H1 (cell line): ENCODE measurements at regions not wholly inside any gene's neighbourhood (a gene's known extent, or its start where the extent isn't known, plus 50 kb on each side); places are given as distances from the start of the nearest gene placed in this dataset.

ENCODE experiments used
- CTCF ChIA-PET: fragments of 300-600 bp; sonication (Branson Sonifier 250); formaldehyde crosslinking; loops from one replicate; lab custom pipeline; 2021; ENCODE audit not compliant: partially characterized antibody; lab: Charles Lee
- POLR2A ChIA-PET: fragments of 300-600 bp; sonication (Branson Sonifier 250); formaldehyde crosslinking; loops from one replicate; lab custom pipeline; 2021; ENCODE audit warnings: inconsistent platforms; ENCODE audit not compliant: partially characterized antibody; lab: Charles Lee
- DNase-seq, 2 experiments: peaks; one replicate each; pipeline versions ENCODE4 v3.0.0 to v3.0.0-alpha.2; 2010 to 2022; ENCODE audit warnings: low spot score in 2 of 2, low read depth in 1 of 2, mixed read lengths in 1 of 2
- FAIRE-seq: peaks from 2 replicates; lab custom pipeline; 2011; peaks lifted over from hg19 to GRCh38; lab: Jason Lieb, UNC
- H2AFZ ChIP-seq: 2 replicates; pipeline ENCODE4 v1.8.1; 2012; ENCODE audit warnings: low read length, inconsistent platforms
- H2AK5ac ChIP-seq: 2 replicates; pipeline ENCODE4 v1.6.1; 2013; ENCODE audit warnings: low read depth, low read length
- H2BK120ac ChIP-seq: replicated peaks from 2 replicates; pipeline ENCODE3; 2013; ENCODE audit warnings: low read depth, low read length, inconsistent platforms
- H2BK12ac ChIP-seq: 2 replicates; pipeline ENCODE4 v1.6.1; 2013; ENCODE audit warnings: low read depth, low read length
- H2BK15ac ChIP-seq: 2 replicates; pipeline ENCODE4 v1.6.1; 2013; ENCODE audit warnings: low read length
- H2BK20ac ChIP-seq: 2 replicates; pipeline ENCODE4 v1.6.1; 2013; ENCODE audit warnings: low read length
- H2BK5ac ChIP-seq: 2 replicates; pipeline ENCODE4 v1.6.1; 2013; ENCODE audit warnings: low read depth, low read length
- H3K14ac ChIP-seq: 2 replicates; pipeline ENCODE4 v1.6.1; 2013; ENCODE audit warnings: inconsistent platforms; ENCODE audit not compliant: insufficient read length
- H3K18ac ChIP-seq: 2 replicates; pipeline ENCODE4 v1.6.1; 2013; ENCODE audit warnings: low read length; ENCODE audit errors: extremely low read depth
- H3K23ac ChIP-seq: 2 replicates; pipeline ENCODE4 v1.6.1; 2013; ENCODE audit warnings: inconsistent platforms; ENCODE audit not compliant: insufficient read length
- H3K23me2 ChIP-seq: 2 replicates; pipeline ENCODE4 v1.6.1; 2013; ENCODE audit warnings: low read depth, low read length
- H3K27ac ChIP-seq: 2 replicates; pipeline ENCODE4 v1.6.1; 2011; ENCODE audit warnings: low read depth, low read length, inconsistent platforms
- H3K27me3 ChIP-seq, 4 experiments: replicated peaks in 1 of 4; 1 replicate in 1 of 4; 2 replicates in 3 of 4; pipeline versions ENCODE4 v1.6.1 to v1.8.1; 2011 to 2013; ENCODE audit warnings: low read length in 3 of 4, mild to moderate bottlenecking in 3 of 4, inconsistent platforms in 2 of 4, mixed read lengths in 2 of 4, moderate library complexity in 1 of 4; ENCODE audit not compliant: control insufficient read depth in 3 of 4, insufficient read depth in 3 of 4; ENCODE audit errors: extremely low read depth in 1 of 4
- H3K36me3 ChIP-seq, 4 experiments: 2 replicates each; pipeline versions ENCODE4 v1.6.1 to v1.8.1; 2011 to 2013; ENCODE audit warnings: mild to moderate bottlenecking in 4 of 4, low read length in 3 of 4, moderate library complexity in 2 of 4, control low read depth in 1 of 4, inconsistent platforms in 1 of 4; ENCODE audit not compliant: insufficient read depth in 4 of 4, control insufficient read depth in 2 of 4
- H3K4ac ChIP-seq: replicated peaks from 2 replicates; pipeline ENCODE3; 2013; ENCODE audit warnings: low read length, low read depth, mixed read lengths, inconsistent platforms; ENCODE audit not compliant: insufficient read length
- H3K4me1 ChIP-seq, 4 experiments: replicated peaks in 1 of 4; 1 replicate in 1 of 4; 2 replicates in 3 of 4; pipeline versions ENCODE4 v1.6.1 to v1.8.1; 2011 to 2013; ENCODE audit warnings: low read length in 3 of 4, inconsistent platforms in 2 of 4, mixed read lengths in 1 of 4; ENCODE audit not compliant: insufficient read depth in 4 of 4, control insufficient read depth in 3 of 4
- H3K4me2 ChIP-seq, 2 experiments: 2 replicates each; pipeline versions ENCODE4 v1.6.1 to v1.8.1; 2011 to 2013; ENCODE audit warnings: low read depth in 2 of 2, low read length in 2 of 2, control low read depth in 1 of 2, inconsistent platforms in 1 of 2, mild to moderate bottlenecking in 1 of 2; ENCODE audit not compliant: insufficient read depth in 1 of 2
- H3K4me3 ChIP-seq, 4 experiments: fragments of 200-600, 300-600 bp in 1 of 4; sonication (generic), shearing (Covaris generic), sonication (Bioruptor Twin) in 1 of 4; 2 replicates each; pipeline versions ENCODE4 v1.5.1 to v1.8.1; 2011 to 2016; ENCODE audit warnings: low read length in 4 of 4, low read depth in 3 of 4, control low read depth in 2 of 4, inconsistent platforms in 2 of 4, mild to moderate bottlenecking in 2 of 4, mixed read lengths in 1 of 4, moderate library complexity in 1 of 4; ENCODE audit not compliant: insufficient read depth in 2 of 4; ENCODE audit errors: extremely low read depth in 1 of 4
- H3K56ac ChIP-seq: replicated peaks from 2 replicates; pipeline ENCODE3; 2013; ENCODE audit warnings: low read depth, mild to moderate bottlenecking, mixed read lengths, low read length, inconsistent platforms; ENCODE audit not compliant: insufficient read length
- H3K79me1 ChIP-seq: 2 replicates; pipeline ENCODE4 v1.6.1; 2013; ENCODE audit warnings: low read depth, low read length, control low read depth
- H3K79me2 ChIP-seq, 2 experiments: 2 replicates each; pipeline versions ENCODE4 v1.6.1 to v1.8.1; 2012 to 2013; ENCODE audit warnings: low read length in 2 of 2, mild to moderate bottlenecking in 2 of 2, inconsistent platforms in 1 of 2; ENCODE audit not compliant: insufficient read depth in 2 of 2, control insufficient read depth in 1 of 2
- H3K9ac ChIP-seq, 4 experiments: replicated peaks in 1 of 4; 1 replicate in 1 of 4; 2 replicates in 3 of 4; pipeline versions ENCODE4 v1.6.1 to v1.8.1; 2011 to 2013; ENCODE audit warnings: low read depth in 3 of 4, low read length in 3 of 4, control low read depth in 2 of 4, mild to moderate bottlenecking in 2 of 4, moderate library complexity in 2 of 4, inconsistent platforms in 1 of 4; ENCODE audit errors: extremely low read depth in 1 of 4
- H3K9me3 ChIP-seq, 2 experiments: 2 replicates each; pipeline versions ENCODE4 v1.6.1 to v1.8.1; 2012 to 2013; ENCODE audit warnings: mild to moderate bottlenecking in 2 of 2, moderate library complexity in 2 of 2, control low read depth in 1 of 2, inconsistent platforms in 1 of 2, low read depth in 1 of 2, low read length in 1 of 2, mixed read lengths in 1 of 2; ENCODE audit not compliant: insufficient read depth in 2 of 2
- H4K20me1 ChIP-seq, 2 experiments: replicated peaks in 1 of 2; 2 replicates each; pipeline versions ENCODE3 to v1.8.1; 2011 to 2013; ENCODE audit warnings: inconsistent platforms in 2 of 2, low read length in 2 of 2, mild to moderate bottlenecking in 1 of 2; ENCODE audit not compliant: insufficient read depth in 2 of 2, control insufficient read depth in 1 of 2
- H4K5ac ChIP-seq: 2 replicates; pipeline ENCODE4 v1.6.1; 2013; ENCODE audit warnings: low read length, low read depth, mixed read lengths, inconsistent platforms; ENCODE audit not compliant: insufficient read length
- H4K8ac ChIP-seq: 2 replicates; pipeline ENCODE4 v1.8.0; 2013; ENCODE audit warnings: mild to moderate bottlenecking, moderate library complexity, low read length, inconsistent platforms; ENCODE audit not compliant: insufficient read depth; ENCODE audit errors: extremely low read depth
- H4K91ac ChIP-seq: replicated peaks from 2 replicates; pipeline ENCODE3; 2013; ENCODE audit warnings: low read length, mixed read lengths, inconsistent platforms; ENCODE audit not compliant: insufficient read length
- ATF3 ChIP-seq: IDR thresholded peaks from 2 replicates; pipeline ENCODE4 v1.6.1; 2011; ENCODE audit warnings: low read depth, mild to moderate bottlenecking, low read length; ENCODE audit not compliant: insufficient read depth
- BACH1 ChIP-seq: IDR thresholded peaks from 2 replicates; pipeline ENCODE4 v1.6.1; 2012; ENCODE audit warnings: low read length, improper control_type of control experiment
- CBX5 ChIP-seq: fragments of 300-800, 300-1000 bp; sonication (generic); IDR thresholded peaks from 2 replicates; pipeline ENCODE4 v1.7.1; 2016; ENCODE audit warnings: antibody characterized with exemption, low read length, low read depth
- CBX8 ChIP-seq: fragments of 300-800, 300-1000 bp; sonication (generic); IDR thresholded peaks from 2 replicates; pipeline ENCODE4 v1.7.1; 2016; ENCODE audit warnings: low read depth, low read length, borderline replicate concordance
- CTCF ChIP-seq, 3 experiments: IDR thresholded peaks; 1 replicate in 2 of 3; 2 replicates in 1 of 3; pipeline versions ENCODE4 v1.5.1 to v1.6.1; 2011; ENCODE audit warnings: low read length in 3 of 3, mild to moderate bottlenecking in 3 of 3, inconsistent platforms in 2 of 3, low read depth in 1 of 3, moderate library complexity in 1 of 3; ENCODE audit not compliant: insufficient read depth in 1 of 3; ENCODE audit errors: control extremely low read depth in 1 of 3
- EGR1 ChIP-seq: IDR thresholded peaks from 2 replicates; pipeline ENCODE4 v1.6.1; 2011; ENCODE audit warnings: low read depth, low read length, borderline replicate concordance
- EZH2 ChIP-seq: fragments of 200-600 bp; sonication (generic); IDR thresholded peaks from 2 replicates; pipeline ENCODE4 v1.7.1; 2012; ENCODE audit warnings: low read depth, mild to moderate bottlenecking, moderate library complexity, low read length, inconsistent platforms; ENCODE audit not compliant: severe bottlenecking
- JUN ChIP-seq: IDR thresholded peaks from 2 replicates; pipeline ENCODE4 v1.6.1; 2011; ENCODE audit warnings: low read depth, mild to moderate bottlenecking, improper control_type of control experiment, low read length
- POLR2AphosphoS5 ChIP-seq: IDR thresholded peaks from 2 replicates; pipeline ENCODE4 v1.6.1; 2011; ENCODE audit warnings: low read depth, low read length
- RXRA ChIP-seq: IDR thresholded peaks from 2 replicates; pipeline ENCODE4 v1.6.1; 2011; ENCODE audit warnings: low read depth, mild to moderate bottlenecking, low read length, moderate library complexity; ENCODE audit not compliant: insufficient read depth
- SIRT6 ChIP-seq: IDR thresholded peaks from one replicate; pipeline ENCODE4 v1.7.1; 2012; ENCODE audit warnings: low read length, inconsistent platforms
- ZNF274 ChIP-seq: IDR thresholded peaks from 2 replicates; pipeline ENCODE4 v1.7.0; 2012; ENCODE audit warnings: low read length, borderline replicate concordance; ENCODE audit errors: extremely low read depth
- WGBS, 2 experiments: shearing (Covaris generic) in 1 of 2; methylation state at CpG; one replicate each; pipeline versions ENCODE4 v1.1.6 to v1.1.7; 2013 to 2015; ENCODE audit warnings: low lambda C conversion rate in 2 of 2, mixed read lengths in 2 of 2, inconsistent platforms in 1 of 2, low coverage in 1 of 2, missing lambda C conversion rate in 1 of 2; ENCODE audit not compliant: insufficient replicate concordance in 2 of 2, insufficient coverage in 1 of 2, insufficient read length in 1 of 2; ENCODE audit errors: extremely low coverage in 1 of 2, missing lambda C conversion rate in 1 of 2; 5-methylcytosine and 5-hydroxymethylcytosine counted together

- H3K23me2 ChIP-seq = no peaks in the 10 kb centered on the region
- no peak for FAIRE-seq
- no peaks in the 10 kb centered on the region; a peak in 1 of 7 replicates for H3K4me1 ChIP-seq
- H2BK15ac ChIP-seq = no peak overlapping the region
- ChIA-PET POLR2A (interaction anchor here (0.6 to 1.0 kb wide), 2 partner anchors 8 to 253 kb away, joined by 4 read pairs; no protein-coding TSS in a partner anchor), CTCF (interaction anchor here (2.1 kb wide), 1 partner anchor 90 kb away, joined by 11 read pairs; no protein-coding TSS in a partner anchor)
- H3K9ac ChIP-seq = no peak overlapping the region
- H3K79me2 ChIP-seq = no peaks in the 10 kb centered on the region
- H4K5ac ChIP-seq = no peak overlapping the region
- no peak overlapping the region for H2AFZ ChIP-seq
- H3K18ac ChIP-seq = no peak overlapping the region
- no peak overlapping the region for H2BK20ac ChIP-seq
- H3K14ac ChIP-seq = no peak overlapping the region
- no peak overlapping the region for H3K4ac ChIP-seq
- no peak overlapping the region for H3K4me2 ChIP-seq
- H2AK5ac ChIP-seq = no peak overlapping the region
- H3K23ac ChIP-seq = no peak overlapping the region
- no peaks in the 10 kb centered on the region for H3K27me3 ChIP-seq
- 88% methylated on average over 2 of the region's 3 CpGs; no CpG with 5 or more reads in 1 of the 2 experiments for WGBS, 2 experiments
- H4K8ac ChIP-seq = no peak overlapping the region
- no peak overlapping the region for H2BK12ac ChIP-seq
- no peak overlapping the region for H3K4me3 ChIP-seq
- no peaks in the 10 kb centered on the region; a peak in 1 of 4 replicates for H3K9me3 ChIP-seq
- no peak for DNase-seq
- no peak overlapping the region for H2BK5ac ChIP-seq
- H3K79me1 ChIP-seq = no peaks in the 10 kb centered on the region
- no peaks in the 10 kb centered on the region for H4K20me1 ChIP-seq
- no peak overlapping the region for H2BK120ac ChIP-seq
- no peak overlapping the region for H4K91ac ChIP-seq
- H3K56ac ChIP-seq = no peak overlapping the region
- H3K27ac ChIP-seq = no peak overlapping the region
- H3K36me3 ChIP-seq = no peaks in the 10 kb centered on the region
- TF ChIP-seq RXRA (no peak), JUN (no peak), BACH1 (no peak), POLR2AphosphoS5 (no peak), CBX5 (no peak), CTCF (IDR thresholded peaks at IDR 0.05; ENCODE audit: control extremely low read depth in 1 of 3, insufficient read depth in 1 of 3, low read depth in 1 of 3, low read length in 3 of 3) (no peak), ZNF274 (no peak), ATF3 (no peak), EGR1 (no peak), EZH2 (no peak), CBX8 (no peak), SIRT6 (no peak)
Observed at GRCh38 chrX:40418813-40419195, 162.0 kb upstream of the ATP6AP2 start.
